Chondrocyte (in vitro differentiated cells): ENCODE measurements at regions not wholly inside any gene's neighbourhood (a gene's known extent, or its start where the extent isn't known, plus 50 kb on each side); places are given as distances from the start of the nearest gene placed in this dataset.

Experiments
- DNase-seq: peaks from one replicate; pipeline ENCODE4 v3.0.0; 2021; ENCODE audit warnings: mixed read lengths, low spot score
- H3K27ac Mint-ChIP-seq: one replicate; pipeline ENCODE4 v1.8.0; 2021; ENCODE audit warnings: mild to moderate bottlenecking, moderate library complexity, mixed read lengths; ENCODE audit not compliant: unreplicated experiment
- H3K27me3 Mint-ChIP-seq: 2 replicates; pipeline ENCODE4 v1.8.0; 2021; ENCODE audit warnings: low read depth, mixed read lengths
- H3K36me3 Mint-ChIP-seq: 2 replicates; pipeline ENCODE4 v1.8.0; 2021; ENCODE audit warnings: low read depth, mixed read lengths
- H3K4me1 Mint-ChIP-seq: 2 replicates; pipeline ENCODE4 v1.8.0; 2021; ENCODE audit warnings: low read depth, mild to moderate bottlenecking, mixed read lengths
- H3K4me3 Mint-ChIP-seq: one replicate; pipeline ENCODE4 v1.8.0; 2021; ENCODE audit warnings: mild to moderate bottlenecking, moderate library complexity, mixed read lengths; ENCODE audit not compliant: unreplicated experiment
- H3K9me3 Mint-ChIP-seq: 2 replicates; pipeline ENCODE4 v1.8.0; 2021; ENCODE audit warnings: low read depth, mixed read lengths
- TF ChIP-seq, protein P1 (sequence below): fragments of 200-600 bp; sonication (generic); IDR thresholded peaks from 2 replicates; pipeline ENCODE4 v1.5.0; 2021; ENCODE audit warnings: antibody characterized with exemption, mild to moderate bottlenecking, moderate library complexity

DNA sequence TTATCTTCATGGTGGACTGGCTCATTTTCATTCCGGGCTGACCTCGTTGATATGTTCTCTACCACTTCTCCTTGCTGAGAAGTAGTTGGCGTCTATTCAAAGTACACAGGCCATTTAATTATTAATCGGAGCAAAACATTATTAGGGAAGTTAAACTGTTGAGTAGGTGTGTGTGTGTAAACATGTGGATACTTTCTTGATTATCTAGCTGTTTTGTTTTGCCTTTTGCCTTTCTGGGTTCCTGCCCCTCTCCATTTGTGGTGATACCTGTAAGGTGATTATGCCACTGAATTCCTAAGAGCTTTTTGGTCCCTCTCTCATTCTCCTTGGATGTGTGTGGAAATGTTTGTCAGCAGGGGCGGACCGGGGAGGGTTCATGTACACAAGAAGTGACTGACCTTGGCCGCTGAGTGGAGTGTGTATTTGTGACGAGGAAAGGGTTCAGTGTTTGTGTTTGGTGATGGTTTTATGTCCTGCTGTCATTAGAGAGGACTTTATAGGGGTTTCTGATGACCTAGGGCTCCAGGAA, 56.6 kb upstream of the PPP2R5A start:
- Mint-ChIP-seq H3K36me3 (no peaks in the 10 kb centered on the region), H3K9me3 (no peaks in the 10 kb centered on the region), H3K27me3 (peaks cover 7% of the 10 kb centered on the region), H3K4me3 (no peak overlapping the region), H3K27ac (no peak overlapping the region), H3K4me1 (peaks cover 7% of the 10 kb centered on the region)
- DNase-seq, result no peak
- TF ChIP-seq, protein P1, sequence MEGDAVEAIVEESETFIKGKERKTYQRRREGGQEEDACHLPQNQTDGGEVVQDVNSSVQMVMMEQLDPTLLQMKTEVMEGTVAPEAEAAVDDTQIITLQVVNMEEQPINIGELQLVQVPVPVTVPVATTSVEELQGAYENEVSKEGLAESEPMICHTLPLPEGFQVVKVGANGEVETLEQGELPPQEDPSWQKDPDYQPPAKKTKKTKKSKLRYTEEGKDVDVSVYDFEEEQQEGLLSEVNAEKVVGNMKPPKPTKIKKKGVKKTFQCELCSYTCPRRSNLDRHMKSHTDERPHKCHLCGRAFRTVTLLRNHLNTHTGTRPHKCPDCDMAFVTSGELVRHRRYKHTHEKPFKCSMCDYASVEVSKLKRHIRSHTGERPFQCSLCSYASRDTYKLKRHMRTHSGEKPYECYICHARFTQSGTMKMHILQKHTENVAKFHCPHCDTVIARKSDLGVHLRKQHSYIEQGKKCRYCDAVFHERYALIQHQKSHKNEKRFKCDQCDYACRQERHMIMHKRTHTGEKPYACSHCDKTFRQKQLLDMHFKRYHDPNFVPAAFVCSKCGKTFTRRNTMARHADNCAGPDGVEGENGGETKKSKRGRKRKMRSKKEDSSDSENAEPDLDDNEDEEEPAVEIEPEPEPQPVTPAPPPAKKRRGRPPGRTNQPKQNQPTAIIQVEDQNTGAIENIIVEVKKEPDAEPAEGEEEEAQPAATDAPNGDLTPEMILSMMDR, result no peak

DNA sequence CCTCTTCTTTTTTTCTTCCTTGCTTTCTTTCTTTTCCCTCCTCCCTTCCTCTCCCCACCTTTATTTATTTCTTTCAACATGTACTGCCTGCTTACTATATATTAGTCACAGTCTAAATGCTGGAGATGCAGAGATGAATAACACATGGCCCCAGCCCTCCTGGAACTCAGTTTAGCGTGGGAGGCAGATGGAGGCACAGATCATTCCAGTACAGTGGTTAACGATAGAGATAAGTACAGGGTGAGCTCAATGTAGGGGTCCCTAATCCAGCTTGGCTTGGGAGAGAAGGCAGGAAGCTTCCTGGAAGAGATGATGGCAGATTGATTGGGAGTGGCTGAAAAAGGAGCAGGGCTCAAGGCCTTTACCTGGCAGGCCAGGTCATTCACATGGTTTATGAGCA, 55.6 kb upstream of the PPP2R5A start:
- Mint-ChIP-seq H3K9me3 (no peaks in the 10 kb centered on the region), H3K36me3 (no peaks in the 10 kb centered on the region), H3K27me3 (peaks cover 7% of the 10 kb centered on the region), H3K27ac (no peak overlapping the region), H3K4me3 (no peak overlapping the region), H3K4me1 (peaks cover 15% of the 10 kb centered on the region)
- no peak for DNase-seq
- TF ChIP-seq, protein P1, result no peak

DNA sequence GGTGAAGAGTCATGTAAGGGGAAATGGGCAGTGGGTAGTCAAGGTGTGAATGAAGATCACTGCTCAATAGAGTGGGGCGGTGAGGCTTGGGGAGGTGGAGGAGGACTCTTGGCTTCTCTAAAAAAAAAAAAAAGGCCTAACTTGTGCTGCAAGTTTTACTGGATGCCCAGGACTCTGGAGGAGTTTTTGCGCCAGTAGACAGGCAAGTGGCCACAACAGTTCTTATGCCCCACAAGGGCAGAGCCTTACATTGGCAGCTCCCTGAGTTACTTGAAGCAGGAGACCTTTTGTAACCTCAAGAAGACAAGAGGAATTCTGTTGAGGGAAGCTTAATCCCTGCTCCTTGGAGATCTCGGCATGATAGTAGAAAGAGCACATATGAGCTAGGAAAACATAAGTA, 54.9 kb upstream of the PPP2R5A start:
- Mint-ChIP-seq H3K9me3 (no peaks in the 10 kb centered on the region), H3K36me3 (no peaks in the 10 kb centered on the region), H3K27me3 (peaks cover 7% of the 10 kb centered on the region), H3K27ac (no peak overlapping the region), H3K4me3 (no peak overlapping the region), H3K4me1 (peaks cover 21% of the 10 kb centered on the region)
- TF ChIP-seq, protein P1, result no peak
- DNase-seq, result no peak

DNA sequence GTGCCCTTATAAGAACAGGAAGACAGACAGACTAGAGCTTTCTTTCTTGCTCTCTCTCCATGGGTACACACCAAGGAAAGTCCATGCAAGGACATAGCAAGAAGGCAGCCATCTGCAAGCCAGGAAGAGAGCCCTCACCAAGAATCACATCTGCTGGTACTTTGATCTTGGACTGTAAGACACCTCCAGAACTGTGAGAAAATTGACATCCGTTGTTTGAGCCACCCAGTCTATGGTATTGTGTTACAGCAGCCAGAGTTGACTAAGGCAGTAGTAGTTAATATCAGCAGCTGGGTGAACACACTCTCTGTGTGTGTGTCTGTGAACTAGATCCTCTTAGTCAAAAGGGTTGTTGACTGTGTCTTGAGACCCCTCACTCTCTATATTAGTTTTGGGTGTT, 53.8 kb upstream of the PPP2R5A start:
- H3K4me3 Mint-ChIP-seq, result no peak overlapping the region

DNA sequence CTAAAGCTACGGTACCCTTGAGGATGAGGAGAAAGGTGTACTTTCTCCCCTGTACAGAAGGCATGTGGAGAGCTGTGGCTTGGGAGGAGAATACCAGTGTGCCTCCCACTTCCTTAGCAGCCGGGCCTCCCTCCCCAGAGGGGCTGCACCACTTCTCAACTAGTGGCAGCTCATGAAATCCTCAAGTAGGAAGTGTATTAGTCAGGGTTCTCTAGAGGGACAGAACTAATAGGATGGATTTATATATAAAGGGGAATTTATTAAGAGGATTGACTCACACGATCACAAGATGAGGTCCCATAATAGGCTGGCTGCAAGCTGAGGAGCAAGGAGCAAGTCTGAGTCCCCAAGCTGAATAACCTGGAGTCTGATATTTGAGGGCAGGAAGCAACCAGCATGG, 53.1 kb upstream of the PPP2R5A start:
- no peak overlapping the region for H3K27ac Mint-ChIP-seq
- H3K9me3 Mint-ChIP-seq, result no peaks in the 10 kb centered on the region
- no peak overlapping the region for H3K4me3 Mint-ChIP-seq
- H3K36me3 Mint-ChIP-seq, result no peaks in the 10 kb centered on the region
- TF ChIP-seq, protein P1, result no peak
- peaks cover 30% of the 10 kb centered on the region for H3K4me1 Mint-ChIP-seq
- peaks cover 5% of the 10 kb centered on the region for H3K27me3 Mint-ChIP-seq
- no peak for DNase-seq

More for the DNA sequence above, 53.8 kb upstream of the PPP2R5A start:
- no peaks in the 10 kb centered on the region for H3K36me3 Mint-ChIP-seq
- TF ChIP-seq, protein P1, result no peak
- no peak overlapping the region for H3K27ac Mint-ChIP-seq
- DNase-seq, result no peak
- H3K4me1 Mint-ChIP-seq, result peaks cover 30% of the 10 kb centered on the region
- peaks cover 5% of the 10 kb centered on the region for H3K27me3 Mint-ChIP-seq
- no peaks in the 10 kb centered on the region for H3K9me3 Mint-ChIP-seq
